K562 (cell line): ENCODE measurements at regions not wholly inside any gene's neighbourhood (a gene's known extent, or its start where the extent isn't known, plus 50 kb on each side); places are given as distances from the start of the nearest gene placed in this dataset.

ENCODE experiments used
- E2F5 ChIP-seq: sonication (generic); formaldehyde crosslinking; IDR thresholded peaks from 2 replicates; pipeline ENCODE4 v1.8.0; 2022; ENCODE audit warnings: mild to moderate bottlenecking, missing genetic modification reagents
- ELK3 ChIP-seq: fragments of 450-650 bp; formaldehyde crosslinking; IDR thresholded peaks from 2 replicates; pipeline ENCODE4 v1.4.0; 2020; ENCODE audit warnings: mild to moderate bottlenecking
- EP300 ChIP-seq: IDR thresholded peaks from 2 replicates; pipeline ENCODE4 v1.6.1; 2012; ENCODE audit warnings: low read length, improper control_type of control experiment
- ERF ChIP-seq: fragments of 450-650 bp; formaldehyde crosslinking; IDR thresholded peaks from 2 replicates; pipeline ENCODE4 v1.4.0; 2020; ENCODE audit warnings: mild to moderate bottlenecking, mixed read lengths
- GABPB2 ChIP-seq: fragments of 250-450 bp; sonication (Bioruptor Pico); conservative IDR thresholded peaks from 2 replicates; pipeline ENCODE4 v1.5.1; 2021; ENCODE audit warnings: mild to moderate bottlenecking
- HOXB6 ChIP-seq: fragments of 250-450 bp; sonication (Bioruptor Pico); IDR thresholded peaks from 2 replicates; pipeline ENCODE4 v1.5.1; 2022; ENCODE audit warnings: mild to moderate bottlenecking, borderline replicate concordance
- ILF3 ChIP-seq: fragments of 450-650 bp; IDR thresholded peaks from 2 replicates; pipeline ENCODE4 v1.6.1; 2018; ENCODE audit warnings: antibody characterized with exemption, mild to moderate bottlenecking, moderate library complexity, borderline replicate concordance
- PKNOX1 ChIP-seq: fragments of 450-650 bp; IDR thresholded peaks from 2 replicates; pipeline ENCODE4 v1.6.1; 2016
- PYGO2 ChIP-seq: fragments of 450-650 bp; IDR thresholded peaks from 2 replicates; pipeline ENCODE4 v1.6.1; 2016; ENCODE audit warnings: mild to moderate bottlenecking, missing genetic modification characterization, moderate library complexity, missing compliant biosample characterization
- RBM34 ChIP-seq: fragments of 200-400 bp; formaldehyde crosslinking; IDR thresholded peaks from 2 replicates; pipeline ENCODE4 v1.6.1; 2018; ENCODE audit warnings: low read length, borderline replicate concordance; ENCODE audit not compliant: insufficient read depth
- RCOR1 ChIP-seq, 2 experiments: IDR thresholded peaks; 2 replicates each; pipeline ENCODE4 v1.6.1; 2012; ENCODE audit warnings: low read depth in 2 of 2, low read length in 2 of 2, borderline replicate concordance in 1 of 2, improper control_type of control experiment in 1 of 2
- SMAD3 ChIP-seq: fragments of 450-650 bp; formaldehyde crosslinking; conservative IDR thresholded peaks from 2 replicates; pipeline ENCODE4 v1.4.0; 2020; ENCODE audit warnings: mild to moderate bottlenecking
- TCF3 ChIP-seq: sonication (generic); formaldehyde crosslinking; IDR thresholded peaks from 2 replicates; pipeline ENCODE4 v1.4.0; 2020; ENCODE audit warnings: mild to moderate bottlenecking, missing genetic modification reagents
- VEZF1 ChIP-seq: fragments of 200-800 bp; sonication (Bioruptor generic); IDR thresholded peaks from 2 replicates; pipeline ENCODE4 v1.6.1; 2017; ENCODE audit warnings: missing genetic modification characterization, missing compliant biosample characterization
- YBX1 ChIP-seq: fragments of 450-650 bp; IDR thresholded peaks from 2 replicates; pipeline ENCODE4 v1.7.1; 2016; ENCODE audit warnings: mild to moderate bottlenecking
- ZBTB34 ChIP-seq: fragments of 250-450 bp; sonication (Bioruptor Pico); IDR thresholded peaks from 2 replicates; pipeline ENCODE4 v1.8.0; 2021; ENCODE audit warnings: mild to moderate bottlenecking, moderate library complexity
- ZBTB7A ChIP-seq: IDR thresholded peaks from 2 replicates; pipeline ENCODE4 v1.6.1; 2011; ENCODE audit warnings: low read depth, mild to moderate bottlenecking, low read length, moderate library complexity, borderline replicate concordance; ENCODE audit not compliant: control insufficient read depth
- ZBTB8A ChIP-seq: fragments of 450-650 bp; IDR thresholded peaks from 2 replicates; pipeline ENCODE4 v1.6.1; 2018; ENCODE audit warnings: mild to moderate bottlenecking, moderate library complexity; ENCODE audit not compliant: partially characterized antibody
- ZFX ChIP-seq: sonication (generic); formaldehyde crosslinking; IDR thresholded peaks from 2 replicates; pipeline ENCODE4 v1.8.0; 2022; ENCODE audit warnings: mild to moderate bottlenecking, missing genetic modification reagents, moderate library complexity
- ZNF24 ChIP-seq: fragments of 450-650 bp; IDR thresholded peaks from 2 replicates; pipeline ENCODE4 v1.6.1; 2016
- ZNF586 ChIP-seq: fragments of 450-650 bp; formaldehyde crosslinking; conservative IDR thresholded peaks from 2 replicates; pipeline ENCODE4 v1.4.0; 2020; ENCODE audit warnings: mild to moderate bottlenecking, moderate library complexity

GRCh38 chr22:27668828-27669797 is 132.4 kb downstream of the MN1 start (continued):
- TF ChIP-seq E2F5 (no peak), ZNF24 (no peak), RBM34 (no peak), ILF3 (no peak), EP300 (peak; percentile 45), HOXB6 (no peak), SMAD3 (CRISPR knock-in tag) (no peak), PYGO2 (tag) (no peak), VEZF1 (peak; percentile 85), ZBTB34 (no peak), YBX1 (no peak), PKNOX1 (peak; percentile 83), ZBTB8A (no peak), RCOR1 (IDR thresholded peaks at IDR 0.05; ENCODE audit: borderline replicate concordance in 1 of 2, low read depth in 2 of 2, low read length in 2 of 2) (peak in 1 of 2 experiments; percentile 22; a peak in 1 of 4 replicates), ZBTB7A (peak; percentile 91; the same call in 1 of the 2 replicates), ZNF586 (CRISPR knock-in tag) (no peak), ERF (CRISPR knock-in tag) (no peak), ZFX (CRISPR knock-in tag) (no peak), TCF3 (CRISPR knock-in tag) (peak; percentile 44), ELK3 (CRISPR knock-in tag) (no peak), GABPB2 (no peak)
